ENCODE measurements at regions not wholly inside any gene's neighbourhood (a gene's known extent, or its start where the extent isn't known, plus 50 kb on each side); places are given as distances from the start of the nearest gene placed in this dataset.
"Not testable (repeated sequence)": the region's sequence is repeated elsewhere in the genome, so short reads cannot be mapped to it uniquely, and the experiment has no call there.

DNA sequence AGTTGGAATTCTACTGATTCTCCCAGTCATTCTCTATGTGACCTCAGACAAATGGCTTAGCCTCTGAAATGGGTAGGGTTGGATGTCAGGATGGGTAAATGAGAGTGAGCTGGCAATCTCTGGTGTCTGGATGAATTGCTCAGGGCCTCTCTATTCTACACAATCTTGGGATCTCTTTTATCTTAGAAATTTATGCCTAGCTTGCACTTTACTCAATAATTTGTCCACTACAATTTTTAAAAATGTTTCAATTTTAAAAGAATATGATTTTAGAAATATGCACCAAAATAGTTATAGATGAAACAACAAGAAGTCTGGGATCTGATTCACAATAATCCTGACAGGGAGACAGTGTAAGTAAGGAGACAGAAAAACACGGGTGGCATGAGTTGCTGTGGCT lies 134.1 kb downstream of the KLRB1 start:
- TF ChIP-seq, protein P1, sequence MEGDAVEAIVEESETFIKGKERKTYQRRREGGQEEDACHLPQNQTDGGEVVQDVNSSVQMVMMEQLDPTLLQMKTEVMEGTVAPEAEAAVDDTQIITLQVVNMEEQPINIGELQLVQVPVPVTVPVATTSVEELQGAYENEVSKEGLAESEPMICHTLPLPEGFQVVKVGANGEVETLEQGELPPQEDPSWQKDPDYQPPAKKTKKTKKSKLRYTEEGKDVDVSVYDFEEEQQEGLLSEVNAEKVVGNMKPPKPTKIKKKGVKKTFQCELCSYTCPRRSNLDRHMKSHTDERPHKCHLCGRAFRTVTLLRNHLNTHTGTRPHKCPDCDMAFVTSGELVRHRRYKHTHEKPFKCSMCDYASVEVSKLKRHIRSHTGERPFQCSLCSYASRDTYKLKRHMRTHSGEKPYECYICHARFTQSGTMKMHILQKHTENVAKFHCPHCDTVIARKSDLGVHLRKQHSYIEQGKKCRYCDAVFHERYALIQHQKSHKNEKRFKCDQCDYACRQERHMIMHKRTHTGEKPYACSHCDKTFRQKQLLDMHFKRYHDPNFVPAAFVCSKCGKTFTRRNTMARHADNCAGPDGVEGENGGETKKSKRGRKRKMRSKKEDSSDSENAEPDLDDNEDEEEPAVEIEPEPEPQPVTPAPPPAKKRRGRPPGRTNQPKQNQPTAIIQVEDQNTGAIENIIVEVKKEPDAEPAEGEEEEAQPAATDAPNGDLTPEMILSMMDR (IDR thresholded peaks at IDR 0.05) = not testable (repeated sequence)
- not testable (repeated sequence) for TF ChIP-seq POLR2A (IDR thresholded peaks at IDR 0.05)
